Fibroblast of lung (primary cell): ENCODE measurements at regions not wholly inside any gene's neighbourhood (a gene's known extent, or its start where the extent isn't known, plus 50 kb on each side); places are given as distances from the start of the nearest gene placed in this dataset.

Experiments used
- DNase-seq, 2 donors: peaks; one replicate each; pipeline versions ENCODE4 v3.0.0 to v3.0.0-alpha.2; 2010; ENCODE audit warnings: low read depth in 2 of 2
- H2AFZ ChIP-seq: 2 replicates; pipeline ENCODE4 v1.5.1; 2012; ENCODE audit warnings: low read length, control low read depth, inconsistent platforms
- H3K27ac ChIP-seq: 2 replicates; pipeline ENCODE4 v1.5.1; 2011; ENCODE audit warnings: low read length, control low read depth; ENCODE audit not compliant: insufficient read depth
- H3K27me3 ChIP-seq: 2 replicates; pipeline ENCODE4 v1.5.1; 2011; ENCODE audit warnings: mild to moderate bottlenecking, low read length; ENCODE audit not compliant: control insufficient read depth, insufficient read depth
- H3K36me3 ChIP-seq: 2 replicates; pipeline ENCODE4 v1.5.1; 2011; ENCODE audit warnings: low read length; ENCODE audit not compliant: control insufficient read depth, insufficient read depth
- H3K4me1 ChIP-seq: 2 replicates; pipeline ENCODE4 v1.5.1; 2011; ENCODE audit warnings: low read length; ENCODE audit not compliant: control insufficient read depth, insufficient read depth; ENCODE audit errors: extremely low read depth
- H3K4me2 ChIP-seq: 2 replicates; pipeline ENCODE4 v1.5.1; 2011; ENCODE audit warnings: low read length, control low read depth; ENCODE audit not compliant: insufficient read depth; ENCODE audit errors: extremely low read depth
- H3K4me3 ChIP-seq, 4 experiments: fragments of 200-600 bp in 1 of 4; sonication (generic) in 1 of 4; replicated peaks in 1 of 4; 2 replicates each; pipeline ENCODE4 v1.5.1; 2011 to 2016; ENCODE audit warnings: low read length in 4 of 4, low read depth in 3 of 4, mild to moderate bottlenecking in 3 of 4, control low read depth in 2 of 4, inconsistent platforms in 1 of 4, mixed read lengths in 1 of 4; ENCODE audit not compliant: insufficient read depth in 1 of 4; ENCODE audit errors: control extremely low read depth in 1 of 4
- H3K79me2 ChIP-seq: 2 replicates; pipeline ENCODE4 v1.5.1; 2012; ENCODE audit warnings: mild to moderate bottlenecking, low read length, inconsistent platforms; ENCODE audit not compliant: control insufficient read depth, insufficient read depth
- H3K9ac ChIP-seq: 2 replicates; pipeline ENCODE4 v1.5.1; 2011; ENCODE audit warnings: mild to moderate bottlenecking, low read length, control low read depth; ENCODE audit not compliant: insufficient read depth
- H3K9me3 ChIP-seq: 2 replicates; pipeline ENCODE4 v1.5.1; 2012; ENCODE audit warnings: low read depth, low read length; ENCODE audit not compliant: control insufficient read depth, insufficient read depth
- H4K20me1 ChIP-seq: 2 replicates; pipeline ENCODE4 v1.5.1; 2011; ENCODE audit warnings: low read length; ENCODE audit not compliant: control insufficient read depth, insufficient read depth; ENCODE audit errors: extremely low read depth
- CTCF ChIP-seq, 2 donors: IDR thresholded peaks in 1 of 2; conservative IDR thresholded peaks in 1 of 2; 1 replicate in 1 of 2; 2 replicates in 1 of 2; pipeline ENCODE4 v1.5.1; 2011 to 2012; ENCODE audit warnings: low read length in 2 of 2, control low read depth in 1 of 2, inconsistent platforms in 1 of 2, low read depth in 1 of 2, mild to moderate bottlenecking in 1 of 2
- EZH2 ChIP-seq: IDR thresholded peaks from 2 replicates; pipeline ENCODE4 v1.5.1; 2012; ENCODE audit warnings: low read length, control low read depth, mild to moderate bottlenecking; ENCODE audit errors: missing control alignments

- Histone ChIP-seq H3K9ac (no peak overlapping the region), H4K20me1 (no peaks in the 10 kb centered on the region), H3K4me1 (peaks cover 10% of the 10 kb centered on the region), H3K27me3 (peaks cover 5% of the 10 kb centered on the region), H3K36me3 (no peaks in the 10 kb centered on the region), H3K79me2 (no peaks in the 10 kb centered on the region), H3K4me3 (no peak overlapping the region), H3K4me2 (no peak overlapping the region), H3K27ac (no peak overlapping the region), H3K9me3 (no peaks in the 10 kb centered on the region), H2AFZ (no peak overlapping the region)
- TF ChIP-seq CTCF (conservative IDR thresholded peaks at IDR 0.05 in 1 of 2, IDR thresholded peaks at IDR 0.05 in 1 of 2; ENCODE audit: low read depth in 1 of 2, low read length in 2 of 2): no peak
- no peak for TF ChIP-seq EZH2
- DNase-seq: no peak
These were observed 512.7 kb downstream of the SHQ1 start for GRCh38 chr3:72335458-72336095.

DNA sequence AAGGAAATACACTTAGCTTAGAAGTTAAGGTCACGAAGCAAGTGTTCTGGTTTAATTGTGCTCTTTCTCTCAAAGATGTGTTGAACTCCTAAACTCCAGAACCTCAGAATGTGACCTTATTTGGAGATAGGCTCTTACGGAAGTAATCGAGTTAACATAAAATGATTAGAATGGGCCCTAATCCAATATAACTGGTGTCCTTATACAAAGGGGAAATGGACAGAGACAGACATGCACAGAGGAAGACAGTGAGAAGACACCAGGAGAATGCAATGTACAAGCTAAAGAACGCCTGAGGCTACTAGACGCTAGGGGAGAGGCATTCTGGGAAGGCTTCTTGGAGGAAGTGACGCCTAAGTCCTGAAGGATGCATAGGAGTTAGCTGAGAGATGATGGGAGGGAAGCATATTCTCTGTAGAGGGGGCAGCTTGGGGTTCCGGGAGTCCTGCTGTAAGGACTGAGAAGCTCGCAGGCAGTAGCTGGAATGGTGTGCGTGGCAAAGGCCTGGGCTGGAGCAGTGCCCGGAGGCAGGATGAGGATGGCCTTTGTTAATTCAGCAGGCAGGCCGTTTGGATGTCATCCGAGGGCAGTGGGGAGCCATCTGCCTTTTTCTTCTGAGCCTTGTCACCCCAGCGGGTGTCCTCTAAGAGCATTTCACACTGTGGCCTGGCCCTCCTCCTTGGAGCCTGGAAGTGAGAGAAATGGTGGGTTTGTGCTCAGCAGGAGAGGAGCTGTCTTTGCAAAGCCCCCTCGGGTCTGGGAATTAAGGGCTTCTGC is 513.4 kb downstream of the SHQ1 start:
- Histone ChIP-seq H3K4me2 (no peak overlapping the region), H3K9me3 (no peaks in the 10 kb centered on the region)
- TF ChIP-seq EZH2: no peak
- no peak for TF ChIP-seq CTCF (conservative IDR thresholded peaks at IDR 0.05 in 1 of 2, IDR thresholded peaks at IDR 0.05 in 1 of 2; ENCODE audit: low read depth in 1 of 2, low read length in 2 of 2)

GRCh38 chr3:72332689-72333088 is 515.6 kb downstream of the SHQ1 start:
- peaks cover 2% of the 10 kb centered on the region for H3K4me1 ChIP-seq
- H3K36me3 ChIP-seq: no peaks in the 10 kb centered on the region
- H3K4me3 ChIP-seq: no peak overlapping the region
- H2AFZ ChIP-seq: no peak overlapping the region
- H3K27me3 ChIP-seq: peaks cover 8% of the 10 kb centered on the region
- H3K9me3 ChIP-seq: no peaks in the 10 kb centered on the region
- H3K27ac ChIP-seq: no peak overlapping the region
- H3K4me2 ChIP-seq: no peak overlapping the region
- DNase-seq: no peak
- no peak overlapping the region for H3K9ac ChIP-seq
- H4K20me1 ChIP-seq: no peaks in the 10 kb centered on the region
- TF ChIP-seq CTCF (conservative IDR thresholded peaks at IDR 0.05 in 1 of 2, IDR thresholded peaks at IDR 0.05 in 1 of 2; ENCODE audit: low read depth in 1 of 2, low read length in 2 of 2) (no peak), EZH2 (no peak)
- no peaks in the 10 kb centered on the region for H3K79me2 ChIP-seq

More for the DNA sequence above, 513.4 kb downstream of the SHQ1 start:
- H3K79me2 ChIP-seq: no peaks in the 10 kb centered on the region
- H3K27me3 ChIP-seq: peaks cover 7% of the 10 kb centered on the region
- no peaks in the 10 kb centered on the region for H3K36me3 ChIP-seq
- no peak overlapping the region for H2AFZ ChIP-seq
- H3K9ac ChIP-seq: no peak overlapping the region
- no peak overlapping the region for H3K4me3 ChIP-seq
- H3K27ac ChIP-seq: no peak overlapping the region
- H4K20me1 ChIP-seq: no peaks in the 10 kb centered on the region
- peaks cover 10% of the 10 kb centered on the region for H3K4me1 ChIP-seq
- no peak for DNase-seq
